Mucosa of descending colon (tissue), 3 donors: ENCODE measurements at regions not wholly inside any gene's neighbourhood (a gene's known extent, or its start where the extent isn't known, plus 50 kb on each side); places are given as distances from the start of the nearest gene placed in this dataset.

Experiments used
- ATAC-seq: fragments of 200-7000 bp; cut with Tn5 transposase; one replicate; pipeline ENCODE4 v1.9.1; 2020; ENCODE audit warnings: mild to moderate bottlenecking, moderate library complexity
- DNase-seq, 3 donors: peaks; one replicate each; pipeline ENCODE4 v3.0.0-alpha.2; 2020
- H3K36me3 ChIP-seq: fragments of 200-600 bp; one replicate; pipeline ENCODE4 v1.8.0; 2021; ENCODE audit warnings: low read depth, mild to moderate bottlenecking
- H3K4me1 ChIP-seq: fragments of 200-600 bp; one replicate; pipeline ENCODE4 v1.8.0; 2021; ENCODE audit warnings: low read depth, mild to moderate bottlenecking
- H3K4me3 ChIP-seq: fragments of 200-600 bp; one replicate; pipeline ENCODE4 v1.8.0; 2021; ENCODE audit warnings: mild to moderate bottlenecking
- H3K9me3 ChIP-seq: fragments of 200-600 bp; one replicate; pipeline ENCODE4 v1.8.0; 2021; ENCODE audit warnings: mild to moderate bottlenecking
- intact Hi-C, 2 donors: fragments of 100-400 bp; cut with DNase I in 1 of 2; cut with micrococcal nuclease in 1 of 2; formaldehyde crosslinking; loops; one replicate each; pipeline versions ENCODE4 v1.11.0 to v1.11.1; 2022; cut with DNase I, micrococcal nuclease
- TF ChIP-seq, protein P1 (sequence below): fragments of 200-600 bp; IDR thresholded peaks from one replicate; pipeline ENCODE4 v1.8.0; 2022; ENCODE audit warnings: antibody characterized with exemption, mild to moderate bottlenecking
- donor health status: DM: no; HTN: no; CAD: no; lungs with moderate emphysema.
- donor health status: DM: no; HTN: no; CAD: no.
- donor health status: DM: no; HTN: yes; CAD: no.

DNA sequence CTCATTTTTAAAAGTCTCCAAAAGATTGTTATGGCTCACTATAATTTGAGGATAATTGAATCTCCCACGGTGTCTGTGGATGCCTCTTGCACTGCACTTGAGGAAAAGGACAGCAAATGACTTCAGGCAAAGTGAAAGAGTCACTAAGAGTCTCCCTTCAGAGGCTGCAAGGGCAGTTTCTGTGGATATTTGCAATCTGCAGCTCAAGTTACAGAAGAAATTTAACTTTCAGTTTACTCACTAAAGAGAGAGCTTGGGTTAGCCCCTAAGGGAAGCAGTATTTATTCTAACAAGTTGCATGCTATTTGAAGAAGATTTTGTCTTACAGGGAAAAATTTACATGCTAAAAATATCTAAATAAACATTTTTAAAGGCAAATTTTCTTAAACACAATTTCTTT lies 912.0 kb upstream of the TENM3 start:
- intact Hi-C loops = no loop called here
- H3K9me3 ChIP-seq = no peaks in the 10 kb centered on the region
- DNase-seq (no peak), ATAC-seq (no peak)
- no peaks in the 10 kb centered on the region for H3K4me1 ChIP-seq
- H3K36me3 ChIP-seq = no peaks in the 10 kb centered on the region
- H3K4me3 ChIP-seq = no peak overlapping the region
- TF ChIP-seq, protein P1, sequence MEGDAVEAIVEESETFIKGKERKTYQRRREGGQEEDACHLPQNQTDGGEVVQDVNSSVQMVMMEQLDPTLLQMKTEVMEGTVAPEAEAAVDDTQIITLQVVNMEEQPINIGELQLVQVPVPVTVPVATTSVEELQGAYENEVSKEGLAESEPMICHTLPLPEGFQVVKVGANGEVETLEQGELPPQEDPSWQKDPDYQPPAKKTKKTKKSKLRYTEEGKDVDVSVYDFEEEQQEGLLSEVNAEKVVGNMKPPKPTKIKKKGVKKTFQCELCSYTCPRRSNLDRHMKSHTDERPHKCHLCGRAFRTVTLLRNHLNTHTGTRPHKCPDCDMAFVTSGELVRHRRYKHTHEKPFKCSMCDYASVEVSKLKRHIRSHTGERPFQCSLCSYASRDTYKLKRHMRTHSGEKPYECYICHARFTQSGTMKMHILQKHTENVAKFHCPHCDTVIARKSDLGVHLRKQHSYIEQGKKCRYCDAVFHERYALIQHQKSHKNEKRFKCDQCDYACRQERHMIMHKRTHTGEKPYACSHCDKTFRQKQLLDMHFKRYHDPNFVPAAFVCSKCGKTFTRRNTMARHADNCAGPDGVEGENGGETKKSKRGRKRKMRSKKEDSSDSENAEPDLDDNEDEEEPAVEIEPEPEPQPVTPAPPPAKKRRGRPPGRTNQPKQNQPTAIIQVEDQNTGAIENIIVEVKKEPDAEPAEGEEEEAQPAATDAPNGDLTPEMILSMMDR = no peak

DNA sequence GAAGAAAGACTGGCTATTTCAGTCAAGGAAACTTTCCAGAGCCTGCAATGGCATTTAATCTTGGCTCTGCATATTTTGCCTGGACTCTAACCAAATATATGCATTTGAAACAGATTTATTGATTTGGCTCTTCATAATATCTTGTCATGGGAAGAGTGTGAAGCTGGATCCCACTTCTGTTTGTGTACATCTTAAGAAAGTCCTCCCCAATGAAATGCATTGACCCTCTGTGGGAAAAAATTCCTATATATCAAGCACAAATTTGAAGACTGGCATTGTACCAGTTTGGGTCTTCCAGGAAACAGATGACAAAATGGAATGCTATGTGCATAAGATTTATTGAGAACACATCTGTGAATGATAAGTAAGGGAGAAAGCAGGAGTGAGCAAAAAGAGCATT lies 897.3 kb upstream of the TENM3 start:
- Histone ChIP-seq H3K4me3 (no peak overlapping the region), H3K9me3 (no peaks in the 10 kb centered on the region), H3K4me1 (no peaks in the 10 kb centered on the region), H3K36me3 (no peaks in the 10 kb centered on the region)
- DNase-seq (no peak), ATAC-seq (no peak)
- intact Hi-C loops = no loop called here
- TF ChIP-seq, protein P1 = no peak

DNA sequence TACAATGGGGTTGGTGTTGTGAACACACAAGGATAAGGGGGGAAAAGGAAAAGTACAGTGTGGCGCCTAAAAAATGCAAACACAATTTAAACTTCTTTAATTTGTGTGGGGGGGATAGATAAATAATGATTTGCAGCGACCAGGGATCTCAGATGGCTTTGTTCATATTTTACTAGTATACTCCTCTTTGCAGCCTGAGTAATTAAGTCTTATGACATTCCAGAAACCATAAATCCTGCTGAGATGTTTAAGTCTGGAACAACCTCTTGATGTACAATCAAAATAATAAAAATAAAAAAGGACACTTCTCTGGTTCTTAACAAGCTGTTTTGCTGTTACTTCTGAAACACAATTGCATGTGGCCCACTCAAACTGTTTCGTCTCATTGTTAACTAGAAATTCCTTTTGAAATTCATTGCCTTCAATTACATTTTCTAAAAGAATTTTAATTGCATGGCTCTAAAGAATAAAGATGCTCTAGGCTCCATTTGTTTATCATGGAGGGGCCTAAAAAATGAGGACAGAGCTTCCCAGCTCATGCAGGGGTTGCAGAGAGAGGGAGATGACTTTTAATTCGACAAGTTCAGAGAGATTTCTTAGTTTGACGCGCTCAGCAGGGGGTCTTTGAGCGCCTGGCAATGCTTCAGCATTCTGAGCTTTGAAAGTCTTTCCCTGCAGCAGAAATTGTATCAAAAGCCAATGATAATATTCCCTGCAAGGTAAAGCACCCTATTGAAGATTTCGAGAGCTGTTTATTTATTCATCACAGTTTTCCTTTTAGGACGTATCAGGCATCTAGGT lies 892.4 kb upstream of the TENM3 start:
- no peak for ATAC-seq
- H3K9me3 ChIP-seq = no peaks in the 10 kb centered on the region
- no peaks in the 10 kb centered on the region for H3K36me3 ChIP-seq
- no peak for DNase-seq
- intact Hi-C loops = no loop called here
- no peaks in the 10 kb centered on the region for H3K4me1 ChIP-seq
- TF ChIP-seq, protein P1 = no peak
- H3K4me3 ChIP-seq = no peak overlapping the region

DNA sequence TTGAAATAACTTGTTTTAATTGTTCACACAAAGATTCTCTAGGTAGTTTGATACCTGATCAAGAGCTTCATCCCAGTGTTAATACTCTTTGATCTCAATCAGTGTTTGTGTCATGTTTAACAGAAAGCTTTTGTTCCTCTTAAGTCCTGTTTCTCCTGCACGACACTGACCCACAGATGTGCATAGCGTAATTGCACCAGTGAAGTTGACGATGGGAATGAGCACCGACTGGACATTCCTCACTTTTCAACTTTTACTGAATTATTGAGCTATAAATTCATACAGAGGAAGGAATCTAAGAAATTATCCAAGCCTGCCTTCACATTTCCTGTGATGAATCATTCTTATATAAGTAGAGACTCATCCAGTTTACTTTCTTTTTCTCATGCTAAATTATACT lies 878.7 kb upstream of the TENM3 start:
- ATAC-seq (no peak), DNase-seq (no peak)
- Histone ChIP-seq H3K9me3 (no peaks in the 10 kb centered on the region), H3K36me3 (no peaks in the 10 kb centered on the region), H3K4me3 (no peak overlapping the region), H3K4me1 (no peaks in the 10 kb centered on the region)
- TF ChIP-seq, protein P1 = no peak
- intact Hi-C loops = no loop called here

DNA sequence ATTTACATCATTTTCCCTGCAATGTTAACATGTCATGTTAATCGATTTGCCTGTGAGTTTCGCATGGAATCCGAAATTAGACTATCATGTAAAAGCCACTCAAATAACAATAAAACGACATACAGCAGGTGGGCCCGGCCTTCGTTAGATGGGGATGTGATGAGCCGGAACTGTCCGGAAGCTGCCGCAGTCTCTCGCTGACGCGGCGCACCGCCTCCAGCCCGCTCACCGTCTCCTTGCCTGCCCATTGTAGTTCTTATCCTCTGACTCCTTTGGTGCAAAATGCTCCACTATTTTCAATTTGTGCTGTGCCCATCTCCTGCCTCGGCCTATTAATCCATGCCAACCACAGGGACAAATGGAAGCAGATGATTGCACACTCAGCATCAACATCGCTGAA lies 877.5 kb upstream of the TENM3 start:
- Histone ChIP-seq H3K4me1 (no peaks in the 10 kb centered on the region), H3K36me3 (no peaks in the 10 kb centered on the region), H3K9me3 (no peaks in the 10 kb centered on the region), H3K4me3 (no peak overlapping the region)
- DNase-seq = no peak
- intact Hi-C loops = no loop called here
- TF ChIP-seq, protein P1 = no peak
- no peak for ATAC-seq

DNA sequence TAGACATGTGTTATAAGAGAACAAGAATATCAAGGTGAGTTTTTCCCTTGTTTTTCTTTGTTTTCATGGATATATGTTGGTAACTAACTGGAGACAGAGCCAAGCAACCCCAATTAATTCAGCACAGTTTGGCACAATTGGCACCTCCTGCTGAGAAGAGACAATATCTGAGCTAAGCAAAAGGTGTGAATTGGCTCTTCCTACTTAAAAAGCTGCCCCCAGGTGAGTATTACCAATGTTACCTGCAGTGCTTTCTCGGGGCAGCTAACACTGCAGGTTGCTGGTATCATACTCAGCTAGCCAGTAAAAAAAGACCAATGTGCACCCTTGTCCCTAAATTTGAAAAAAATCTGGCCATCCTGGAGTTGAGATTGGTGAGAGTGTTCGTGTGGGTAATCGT lies 871.2 kb upstream of the TENM3 start:
- intact Hi-C loops = no loop called here
- TF ChIP-seq, protein P1 = no peak
- no peak for ATAC-seq
- Histone ChIP-seq H3K4me3 (no peak overlapping the region), H3K36me3 (no peaks in the 10 kb centered on the region), H3K4me1 (no peaks in the 10 kb centered on the region), H3K9me3 (no peaks in the 10 kb centered on the region)
- DNase-seq = no peak
